IMR-90 (cell line): ENCODE measurements at regions not wholly inside any gene's neighbourhood (a gene's known extent, or its start where the extent isn't known, plus 50 kb on each side); places are given as distances from the start of the nearest gene placed in this dataset.
"Not testable (repeated sequence)": the region's sequence is repeated elsewhere in the genome, so short reads cannot be mapped to it uniquely, and the experiment has no call there.

Source experiments
- ATAC-seq: fragments of 200-7000 bp; cut with Tn5 transposase; 2 replicates; pipeline ENCODE4 v1.9.1; 2020; ENCODE audit warnings: low read depth, mild to moderate bottlenecking, moderate library complexity
- BruUV-seq: library from RNA; stranded (reverse); fragments of 400-500 nt; replicated peaks from 2 replicates; lab custom pipeline; 2021; lab: Mats Ljungman, UMichigan
- CTCF ChIA-PET: fragments of 300-600 bp; formaldehyde crosslinking; extraction: SDS; loops from one replicate; lab custom pipeline; 2021; ENCODE audit warnings: antibody characterized with exemption; lab: Yijun Ruan, JAX
- POLR2A ChIA-PET: fragments of 300-600 bp; sonication (Branson Sonifier 250); formaldehyde crosslinking; loops from one replicate; lab custom pipeline; 2022; ENCODE audit warnings: antibody characterized with exemption; ENCODE audit not compliant: unreplicated experiment; lab: Charles Lee
- DNase-seq: peaks from one replicate; pipeline ENCODE4 v3.0.0; 2013
- H2AFZ ChIP-seq: replicated peaks from 2 replicates; pipeline ENCODE3; 2013; ENCODE audit warnings: low read length, mild to moderate bottlenecking; ENCODE audit not compliant: poor library complexity
- H2AK5ac ChIP-seq: 2 replicates; pipeline ENCODE4 v1.6.1; 2013; ENCODE audit warnings: low read depth, low read length, inconsistent platforms
- H2AK9ac ChIP-seq: replicated peaks from 2 replicates; pipeline ENCODE3; 2013; ENCODE audit warnings: mild to moderate bottlenecking, low read depth, low read length, moderate library complexity; ENCODE audit not compliant: poor library complexity
- H2BK120ac ChIP-seq: 2 replicates; pipeline ENCODE4 v1.6.1; 2013; ENCODE audit warnings: low read depth, low read length, inconsistent platforms
- H2BK15ac ChIP-seq: 3 replicates; pipeline ENCODE4 v1.6.1; 2013; ENCODE audit warnings: low read depth, low read length, inconsistent platforms
- H2BK20ac ChIP-seq: 2 replicates; pipeline ENCODE4 v1.6.1; 2013; ENCODE audit warnings: low read depth, mild to moderate bottlenecking, inconsistent platforms, low read length, moderate library complexity
- H2BK5ac ChIP-seq: 2 replicates; pipeline ENCODE4 v1.6.1; 2013; ENCODE audit warnings: mild to moderate bottlenecking, low read depth, low read length, inconsistent platforms; ENCODE audit not compliant: poor library complexity, severe bottlenecking
- H3K14ac ChIP-seq: replicated peaks from 2 replicates; pipeline ENCODE4 v1.6.1; 2013; ENCODE audit warnings: low read depth, low read length, inconsistent platforms
- H3K18ac ChIP-seq: 2 replicates; pipeline ENCODE4 v1.6.1; 2013; ENCODE audit warnings: low read depth, low read length, control low read depth
- H3K23ac ChIP-seq: 2 replicates; pipeline ENCODE4 v1.6.1; 2013; ENCODE audit warnings: low read depth, low read length, inconsistent platforms
- H3K27ac ChIP-seq: 2 replicates; pipeline ENCODE4 v1.5.1; 2013; ENCODE audit warnings: mild to moderate bottlenecking, control low read depth, low read length; ENCODE audit not compliant: insufficient read depth
- H3K27me3 ChIP-seq: 2 replicates; pipeline ENCODE4 v1.6.1; 2013; ENCODE audit warnings: low read length; ENCODE audit not compliant: control insufficient read depth, insufficient read depth
- H3K36me3 ChIP-seq: 2 replicates; pipeline ENCODE4 v1.6.1; 2013; ENCODE audit warnings: low read length, mixed read lengths; ENCODE audit not compliant: control insufficient read depth, insufficient read depth
- H3K4ac ChIP-seq: 2 replicates; pipeline ENCODE4 v1.6.1; 2013; ENCODE audit warnings: low read depth, low read length, inconsistent platforms
- H3K4me1 ChIP-seq: 2 replicates; pipeline ENCODE4 v1.6.1; 2013; ENCODE audit warnings: low read length, mixed read lengths; ENCODE audit not compliant: control insufficient read depth, insufficient read depth
- H3K4me2 ChIP-seq: 2 replicates; pipeline ENCODE4 v1.6.1; 2013; ENCODE audit warnings: low read depth, mild to moderate bottlenecking, control low read depth, low read length, moderate library complexity
- H3K4me3 ChIP-seq: 2 replicates; pipeline ENCODE4 v1.5.1; 2013; ENCODE audit warnings: low read depth, mild to moderate bottlenecking, control low read depth, low read length, moderate library complexity; ENCODE audit not compliant: insufficient read depth
- H3K56ac ChIP-seq: 2 replicates; pipeline ENCODE4 v1.6.1; 2013; ENCODE audit warnings: low read length, inconsistent platforms; ENCODE audit not compliant: insufficient read depth; ENCODE audit errors: extremely low read depth
- H3K79me1 ChIP-seq, 2 experiments: 2 replicates each; pipeline ENCODE4 v1.6.1; 2013; ENCODE audit warnings: low read length in 2 of 2, inconsistent platforms in 1 of 2, low read depth in 1 of 2
- H3K9ac ChIP-seq: 2 replicates; pipeline ENCODE4 v1.6.1; 2013; ENCODE audit warnings: low read depth, low read length, control low read depth
- H3K9me1 ChIP-seq: 2 replicates; pipeline ENCODE4 v1.6.1; 2013; ENCODE audit warnings: low read length, inconsistent platforms; ENCODE audit not compliant: insufficient read depth
- H3K9me3 ChIP-seq: 2 replicates; pipeline ENCODE4 v1.6.1; 2013; ENCODE audit warnings: low read length; ENCODE audit not compliant: control insufficient read depth, insufficient read depth
- H4K20me1 ChIP-seq: 2 replicates; pipeline ENCODE4 v1.6.1; 2013; ENCODE audit warnings: low read length, inconsistent platforms; ENCODE audit not compliant: insufficient read depth
- H4K5ac ChIP-seq: 2 replicates; pipeline ENCODE4 v1.6.1; 2013; ENCODE audit warnings: mild to moderate bottlenecking, low read depth, low read length, control low read depth
- H4K8ac ChIP-seq, 2 experiments: 2 replicates each; pipeline ENCODE4 v1.6.1; 2013; ENCODE audit warnings: low read depth in 2 of 2, low read length in 2 of 2, control low read depth in 1 of 2, inconsistent platforms in 1 of 2
- H4K91ac ChIP-seq: 2 replicates; pipeline ENCODE4 v1.6.1; 2013; ENCODE audit warnings: low read depth, low read length, inconsistent platforms; ENCODE audit not compliant: insufficient read depth
- NFE2L2 ChIP-seq: fragments of 150-350 bp; IDR thresholded peaks from 2 replicates; pipeline ENCODE4 v1.6.1; 2016; ENCODE audit warnings: low read depth, mild to moderate bottlenecking, low read length
- POLR2A ChIP-seq: IDR thresholded peaks from 2 replicates; pipeline ENCODE4 v1.6.1; 2012; ENCODE audit warnings: mild to moderate bottlenecking, low read depth, low read length
- WGBS, 2 experiments: methylation state at CpG; one replicate each; pipeline versions ENCODE4 v1.1.5 to v1.1.7; 2013; ENCODE audit warnings: missing lambda C conversion rate in 2 of 2; ENCODE audit not compliant: insufficient read length in 1 of 2; ENCODE audit errors: extremely low coverage in 2 of 2; 5-methylcytosine and 5-hydroxymethylcytosine counted together
- dilution Hi-C: fragments of 300-500 bp; cut with HindIII; formaldehyde crosslinking; loops from one replicate; pipeline ENCODE4 v1.14.3; 2018; ENCODE audit warnings: low sequenced_read_pairs; ENCODE audit not compliant: unreplicated experiment
- in situ Hi-C: fragments of 300-500 bp; cut with MboI; formaldehyde crosslinking; loops from 3 replicates; pipeline ENCODE4 v1.14.3; 2019; ENCODE audit warnings: low sequenced_read_pairs, inconsistent platforms, mixed read lengths
- intact Hi-C: fragments of 100-400 bp; cut with micrococcal nuclease; formaldehyde crosslinking; loops from 2 replicates; pipeline ENCODE4 v1.10.0; 2022
- TF ChIP-seq, protein P1 (sequence below): fragments of 150-350 bp; IDR thresholded peaks from 2 replicates; pipeline ENCODE4 v1.6.1; 2016; ENCODE audit warnings: low read depth, mild to moderate bottlenecking, low read length, moderate library complexity, borderline replicate concordance

DNA sequence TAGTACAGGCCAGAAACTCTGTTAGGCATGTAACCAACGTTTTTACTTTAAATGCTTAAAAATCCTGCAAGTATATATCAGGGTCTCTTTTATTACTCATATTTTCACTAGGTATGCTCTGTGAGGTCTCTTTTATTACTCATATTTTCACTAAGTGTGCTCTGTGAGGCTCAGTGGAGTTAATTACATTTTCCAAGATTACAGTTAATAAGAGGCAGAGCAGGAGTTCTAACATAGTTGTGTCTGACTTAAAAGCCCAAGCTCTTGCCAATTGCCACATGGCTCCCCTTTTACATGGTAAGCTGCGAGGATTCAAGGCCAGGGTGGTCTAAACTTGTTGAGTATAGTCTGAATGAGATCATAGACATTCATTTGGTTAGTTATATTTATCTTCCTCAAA lies 81.0 kb upstream of the ARMCX2 start:
- no peaks in the 10 kb centered on the region for H3K9me3 ChIP-seq

DNA sequence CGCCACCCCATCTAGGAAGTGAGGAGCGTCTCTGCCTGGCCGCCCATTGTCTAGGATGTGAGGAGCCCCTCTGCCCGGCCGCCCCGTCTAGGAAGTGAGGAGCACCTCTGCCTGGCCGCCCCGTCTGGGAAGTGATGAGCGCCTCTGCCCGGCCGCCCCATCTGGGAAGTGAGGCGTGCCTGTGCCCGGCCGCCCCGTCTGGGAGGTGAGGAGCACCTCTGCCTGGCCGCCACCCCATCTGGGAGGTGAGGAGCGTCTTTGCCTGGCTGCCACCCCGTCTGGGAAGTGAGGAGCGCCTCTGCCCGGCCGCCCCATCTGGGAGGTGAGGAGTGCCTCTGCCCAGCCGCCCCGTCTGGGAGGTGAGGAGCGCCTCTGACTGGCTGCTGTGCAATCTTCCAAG lies 79.2 kb upstream of the ARMCX2 start:
- H3K4me2 ChIP-seq, H2AK9ac ChIP-seq, H4K5ac ChIP-seq, H3K9me3 ChIP-seq, H3K9ac ChIP-seq, intact Hi-C loops, DNase-seq, H3K27ac ChIP-seq, H3K56ac ChIP-seq, H2BK20ac ChIP-seq, H3K79me1 ChIP-seq, POLR2A ChIA-PET, H3K27me3 ChIP-seq, H2BK120ac ChIP-seq, H4K20me1 ChIP-seq, H3K4ac ChIP-seq, H2AFZ ChIP-seq, H3K4me1 ChIP-seq, H3K36me3 ChIP-seq, dilution Hi-C loops, H3K23ac ChIP-seq, H3K4me3 ChIP-seq, BruUV-seq, H4K8ac ChIP-seq, ATAC-seq, CTCF ChIA-PET, H2BK5ac ChIP-seq, H3K9me1 ChIP-seq, in situ Hi-C loops, H2AK5ac ChIP-seq, H2BK15ac ChIP-seq, H4K91ac ChIP-seq, H3K18ac ChIP-seq, H3K14ac ChIP-seq: not testable (repeated sequence)
- WGBS, 2 experiments, result 81% methylated on average over 6 of the region's 24 CpGs; no CpG with 5 or more reads in 1 of the 2 experiments

More for the DNA sequence above, 81.0 kb upstream of the ARMCX2 start:
- TF ChIP-seq POLR2A, result no peak
- TF ChIP-seq, protein P1, sequence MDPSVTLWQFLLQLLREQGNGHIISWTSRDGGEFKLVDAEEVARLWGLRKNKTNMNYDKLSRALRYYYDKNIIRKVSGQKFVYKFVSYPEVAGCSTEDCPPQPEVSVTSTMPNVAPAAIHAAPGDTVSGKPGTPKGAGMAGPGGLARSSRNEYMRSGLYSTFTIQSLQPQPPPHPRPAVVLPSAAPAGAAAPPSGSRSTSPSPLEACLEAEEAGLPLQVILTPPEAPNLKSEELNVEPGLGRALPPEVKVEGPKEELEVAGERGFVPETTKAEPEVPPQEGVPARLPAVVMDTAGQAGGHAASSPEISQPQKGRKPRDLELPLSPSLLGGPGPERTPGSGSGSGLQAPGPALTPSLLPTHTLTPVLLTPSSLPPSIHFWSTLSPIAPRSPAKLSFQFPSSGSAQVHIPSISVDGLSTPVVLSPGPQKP, result no peak
- no peak for TF ChIP-seq NFE2L2
- no peak overlapping the region for H3K56ac ChIP-seq
- H3K9ac ChIP-seq, result no peak overlapping the region
- no peak overlapping the region for H2BK20ac ChIP-seq
- H2BK15ac ChIP-seq, result no peak overlapping the region
- H4K8ac ChIP-seq, result no peak overlapping the region
- no peak overlapping the region for H3K23ac ChIP-seq
- H3K14ac ChIP-seq, result no peak overlapping the region
- no peaks in the 10 kb centered on the region for H3K9me1 ChIP-seq
- H3K4me3 ChIP-seq, result no peak overlapping the region
- WGBS, 2 experiments, result no CpG with 5 or more reads among the region's 2 CpGs
- ATAC-seq, result no peak
- H2BK120ac ChIP-seq, result no peak overlapping the region
- intact Hi-C loops, result no loop called here
- in situ Hi-C loops, result no loop called here
- H3K4me2 ChIP-seq, result no peak overlapping the region
- no peak overlapping the region for H2BK5ac ChIP-seq
- H4K91ac ChIP-seq, result no peak overlapping the region
- CTCF ChIA-PET, result interaction anchor here (0.6 kb wide), 1 partner anchor 10 kb away, joined by 4 read pairs; no protein-coding TSS in a partner anchor
- no peak overlapping the region for H3K18ac ChIP-seq
- H3K36me3 ChIP-seq, result no peaks in the 10 kb centered on the region
- H3K4me1 ChIP-seq, result no peaks in the 10 kb centered on the region
- dilution Hi-C loops, result no loop called here
- H4K20me1 ChIP-seq, result no peaks in the 10 kb centered on the region
- H2AK5ac ChIP-seq, result no peak overlapping the region
- no peaks in the 10 kb centered on the region; the same call in 1 of the 2 replicates for H3K27me3 ChIP-seq
- H3K4ac ChIP-seq, result no peak overlapping the region
- POLR2A ChIA-PET, result no interaction called here
- no peak overlapping the region for H3K27ac ChIP-seq
- no peak overlapping the region for H4K5ac ChIP-seq
- DNase-seq, result no peak
- BruUV-seq, result no TSS peak
- H2AK9ac ChIP-seq, result no peak overlapping the region
- no peaks in the 10 kb centered on the region for H3K79me1 ChIP-seq
- H2AFZ ChIP-seq, result no peak overlapping the region
